HG03108 (cell line): ENCODE measurements at regions not wholly inside any gene's neighbourhood (a gene's known extent, or its start where the extent isn't known, plus 50 kb on each side); places are given as distances from the start of the nearest gene placed in this dataset.

Source experiments
- ATAC-seq: cut with Tn5 transposase; IDR thresholded peaks from one replicate; pipeline ENCODE4 v1.9.1; 2021; ENCODE audit warnings: moderate library complexity; ENCODE audit not compliant: unreplicated experiment

GRCh38 chr20:61193164-61193563 lies 58.9 kb upstream of the CDH4 start:
- ATAC-seq: no peak
